ENCODE measurements at regions not wholly inside any gene's neighbourhood (a gene's known extent, or its start where the extent isn't known, plus 50 kb on each side); places are given as distances from the start of the nearest gene placed in this dataset.

GRCh38 chr3:190217081-190217480 is 96.4 kb upstream of the P3H2 start:
- H3F3A ChIP-seq (replicated peaks; ENCODE audit: insufficient read depth): no peaks in the 10 kb centered on the region
- POLR2A ChIA-PET: no interaction called here
- CTCF ChIA-PET: interaction anchor here (0.9 to 3.0 kb wide), 3 partner anchors 15 to 256 kb away, joined by 4 to 9 read pairs (median 6); no protein-coding TSS in a partner anchor
- no peaks in the 10 kb centered on the region for H4K20me1 ChIP-seq (ENCODE audit: insufficient read depth)
- no peaks in the 10 kb centered on the region for H3K36me3 ChIP-seq (replicated peaks in 1 of 2; ENCODE audit: control insufficient read depth in 1 of 2, insufficient read depth in 2 of 2, low read length in 1 of 2)
- TF ChIP-seq EZH2phosphoT487 (IDR thresholded peaks at IDR 0.05; ENCODE audit: borderline replicate concordance, low read depth): no peak
- TF ChIP-seq RCOR1 (IDR thresholded peaks at IDR 0.05; ENCODE audit: low read length): no peak
- no peak for TF ChIP-seq SIN3A (IDR thresholded peaks at IDR 0.05; ENCODE audit: borderline replicate concordance, low read depth, low read length)
- no peak for TF ChIP-seq MEF2A (IDR thresholded peaks at IDR 0.05; ENCODE audit: borderline replicate concordance, low read depth)
- no peaks in the 10 kb centered on the region for H3K79me2 ChIP-seq (ENCODE audit: insufficient read depth)
- 0 out of 2 replicates have a peak, but pooled peaks cover 3% of the 10 kb centered on the region for H3K9me3 ChIP-seq
- DNase-seq: no peak
- H3K9me2 ChIP-seq: no peaks in the 10 kb centered on the region
- no peak overlapping the region for H3K9ac ChIP-seq
- no peak overlapping the region for H3K27ac ChIP-seq (ENCODE audit: low read depth in 2 of 2, low read length in 1 of 2)
- H3K27me3 ChIP-seq (ENCODE audit: insufficient read depth): no peaks in the 10 kb centered on the region
- no peak overlapping the region for H2AFZ ChIP-seq (ENCODE audit: low read depth)
- H3K4me3 ChIP-seq (ENCODE audit: low read depth in 2 of 2, low read length in 1 of 2): no peak overlapping the region
- H3K4me2 ChIP-seq: no peak overlapping the region
- WGBS (ENCODE audit: low lambda C conversion rate): 33% methylated on average over 3 of the region's 3 CpGs
- no peaks in the 10 kb centered on the region for H3K4me1 ChIP-seq (ENCODE audit: control insufficient read depth in 1 of 2, insufficient read depth in 2 of 2, low read depth in 1 of 2, low read length in 1 of 2)

GRCh38 chr3:190213727-190214126 is 93.0 kb upstream of the P3H2 start:
- H3K27ac ChIP-seq (ENCODE audit: low read depth in 2 of 2, low read length in 1 of 2): no peak overlapping the region
- no peak overlapping the region for H3K4me3 ChIP-seq (ENCODE audit: low read depth in 2 of 2, low read length in 1 of 2)
- no peaks in the 10 kb centered on the region for H4K20me1 ChIP-seq (ENCODE audit: insufficient read depth)
- CTCF ChIA-PET: interaction anchor here (2.0 kb wide), 1 partner anchor 252 kb away, joined by 6 read pairs; no protein-coding TSS in a partner anchor
- H3K27me3 ChIP-seq (ENCODE audit: insufficient read depth): no peaks in the 10 kb centered on the region
- H3K9me3 ChIP-seq: 0 out of 2 replicates have a peak, but pooled peaks cover 3% of the 10 kb centered on the region
- H2AFZ ChIP-seq (ENCODE audit: low read depth): no peak overlapping the region
- no peak overlapping the region for H3K4me2 ChIP-seq
- H3K9ac ChIP-seq: no peak overlapping the region
- DNase-seq: no peak
- POLR2A ChIA-PET: no interaction called here
- H3K9me2 ChIP-seq: no peaks in the 10 kb centered on the region
- no peaks in the 10 kb centered on the region for H3K4me1 ChIP-seq (ENCODE audit: control insufficient read depth in 1 of 2, insufficient read depth in 2 of 2, low read depth in 1 of 2, low read length in 1 of 2)
- H3K79me2 ChIP-seq (ENCODE audit: insufficient read depth): no peaks in the 10 kb centered on the region
- no peaks in the 10 kb centered on the region for H3K36me3 ChIP-seq (replicated peaks in 1 of 2; ENCODE audit: control insufficient read depth in 1 of 2, insufficient read depth in 2 of 2, low read length in 1 of 2)
- no peaks in the 10 kb centered on the region for H3F3A ChIP-seq (replicated peaks; ENCODE audit: insufficient read depth)
- TF ChIP-seq FOSL2 (IDR thresholded peaks at IDR 0.05; ENCODE audit: borderline replicate concordance, low read depth) (no peak), ZBTB33 (IDR thresholded peaks at IDR 0.05; ENCODE audit: borderline replicate concordance, low read depth) (no peak), REST (IDR thresholded peaks at IDR 0.05; ENCODE audit: low read depth, low read length) (no peak), RFX5 (IDR thresholded peaks at IDR 0.05; ENCODE audit: low read length) (no peak), NRF1 (IDR thresholded peaks at IDR 0.05; ENCODE audit: low read depth, low read length) (no peak), RCOR1 (IDR thresholded peaks at IDR 0.05; ENCODE audit: low read length) (no peak), JUND (IDR thresholded peaks at IDR 0.05) (no peak), GATA2 (CRISPR knock-in tag; IDR thresholded peaks at IDR 0.05) (no peak), RAD21 (IDR thresholded peaks at IDR 0.05; ENCODE audit: low read length) (no peak), MXI1 (IDR thresholded peaks at IDR 0.05; ENCODE audit: low read depth, low read length) (no peak), PBX3 (IDR thresholded peaks at IDR 0.05) (no peak), MEF2A (IDR thresholded peaks at IDR 0.05; ENCODE audit: borderline replicate concordance, low read depth) (no peak), IRF3 (IDR thresholded peaks at IDR 0.05; ENCODE audit: low read depth, low read length) (no peak), TEAD4 (IDR thresholded peaks at IDR 0.05; ENCODE audit: borderline replicate concordance, insufficient read depth) (no peak), TCF12 (IDR thresholded peaks at IDR 0.05) (no peak), EP300 (IDR thresholded peaks at IDR 0.05; ENCODE audit: borderline replicate concordance in 1 of 2, low read depth in 1 of 2, low read length in 1 of 2) (no peak), SIN3A (IDR thresholded peaks at IDR 0.05; ENCODE audit: borderline replicate concordance, low read depth, low read length) (no peak), NFIC (IDR thresholded peaks at IDR 0.05; ENCODE audit: borderline replicate concordance) (no peak)

Measured in SK-N-SH (cell line).